Upper lobe of left lung (tissue), 4 donors: ENCODE measurements at regions not wholly inside any gene's neighbourhood (a gene's known extent, or its start where the extent isn't known, plus 50 kb on each side); places are given as distances from the start of the nearest gene placed in this dataset.

Source experiments
- CTCF ChIP-seq, 6 experiments: fragments of 450-650 bp in 4 of 6; fragments of 200-600 bp in 2 of 6; sonication (generic) in 2 of 6; IDR thresholded peaks; one replicate each; pipeline ENCODE4 v1.5.1; 2016 to 2019; ENCODE audit warnings: antibody characterized with exemption in 6 of 6
- EP300 ChIP-seq, 4 donors: sonication (generic); formaldehyde crosslinking; IDR thresholded peaks; one replicate each; pipeline ENCODE4 v1.5.1; 2017; ENCODE audit warnings: antibody characterized with exemption in 4 of 4, control low read depth in 2 of 4
- POLR2A ChIP-seq, 4 donors: fragments of 450-650 bp; IDR thresholded peaks; one replicate each; pipeline ENCODE4 v1.5.1; 2016 to 2017; ENCODE audit warnings: antibody characterized with exemption in 4 of 4, mild to moderate bottlenecking in 2 of 4
- POLR2AphosphoS5 ChIP-seq, 2 donors: sonication (generic); formaldehyde crosslinking; IDR thresholded peaks; one replicate each; pipeline ENCODE4 v1.5.1; 2017; ENCODE audit warnings: antibody characterized with exemption in 2 of 2

- no peak for TF ChIP-seq CTCF (IDR thresholded peaks at IDR 0.05)
- TF ChIP-seq POLR2A (IDR thresholded peaks at IDR 0.05), result no peak
- TF ChIP-seq POLR2AphosphoS5 (IDR thresholded peaks at IDR 0.05), result no peak
- no peak for TF ChIP-seq EP300 (IDR thresholded peaks at IDR 0.05)
Measured at GRCh38 chr4:85067342-85067741, 100.9 kb upstream of the WDFY3 start.
